GM23338 (cell line): ENCODE measurements at regions not wholly inside any gene's neighbourhood (a gene's known extent, or its start where the extent isn't known, plus 50 kb on each side); places are given as distances from the start of the nearest gene placed in this dataset.

Experiments used
- ATAC-seq: fragments of 200-7000 bp; cut with Tn5 transposase; 3 replicates; pipeline ENCODE4 v1.9.1; 2020
- DNase-seq: peaks from one replicate; pipeline ENCODE4 v3.0.0-alpha.2; 2015; ENCODE audit warnings: low spot score
- H2AFZ ChIP-seq: fragments of 200-600 bp; sonication (generic); 2 replicates; pipeline ENCODE4 v1.8.0; 2016; ENCODE audit warnings: antibody characterized with exemption, mild to moderate bottlenecking, moderate library complexity
- H3F3A ChIP-seq: fragments of 200-600 bp; sonication (generic); replicated peaks from 2 replicates; pipeline ENCODE4 v1.8.0; 2017; ENCODE audit warnings: antibody characterized with exemption, mixed run types, low read depth
- H3K27ac ChIP-seq: fragments of 200-600 bp; sonication (generic); 2 replicates; pipeline ENCODE4 v1.6.1; 2016; ENCODE audit warnings: low read depth
- H3K27me3 ChIP-seq: fragments of 200-600 bp; sonication (generic); 2 replicates; pipeline ENCODE4 v1.8.0; 2016; ENCODE audit warnings: mild to moderate bottlenecking, mixed run types, moderate library complexity; ENCODE audit not compliant: insufficient read depth
- H3K36me3 ChIP-seq: fragments of 200-600 bp; sonication (generic); 2 replicates; pipeline ENCODE4 v1.8.0; 2016; ENCODE audit warnings: mild to moderate bottlenecking; ENCODE audit not compliant: insufficient read depth
- H3K4me1 ChIP-seq: fragments of 200-600 bp; sonication (generic); 2 replicates; pipeline ENCODE4 v1.8.0; 2016; ENCODE audit warnings: mild to moderate bottlenecking, moderate library complexity; ENCODE audit not compliant: insufficient read depth
- H3K4me2 ChIP-seq: fragments of 200-600 bp; sonication (generic); 2 replicates; pipeline ENCODE4 v1.7.1; 2017; ENCODE audit warnings: mixed run types
- H3K4me3 ChIP-seq: fragments of 200-600 bp; sonication (generic); 2 replicates; pipeline ENCODE4 v1.6.1; 2016; ENCODE audit warnings: mixed run types
- H3K79me2 ChIP-seq: fragments of 200-600 bp; sonication (generic); replicated peaks from 2 replicates; pipeline ENCODE4 v1.8.0; 2017; ENCODE audit warnings: mild to moderate bottlenecking; ENCODE audit not compliant: insufficient read depth
- H3K9me2 ChIP-seq: fragments of 200-600 bp; sonication (generic); 2 replicates; pipeline ENCODE4 v1.8.0; 2017; ENCODE audit not compliant: insufficient read depth
- H4K20me1 ChIP-seq: fragments of 200-600 bp; sonication (generic); replicated peaks from 2 replicates; pipeline ENCODE4 v1.8.0; 2017; ENCODE audit warnings: mild to moderate bottlenecking; ENCODE audit not compliant: insufficient read depth
- H3K27ac Mint-ChIP-seq: 2 replicates; pipeline ENCODE4 v1.8.0; 2020; ENCODE audit warnings: inconsistent platforms, mild to moderate bottlenecking, moderate library complexity, mixed read lengths
- H3K27me3 Mint-ChIP-seq: 3 replicates; pipeline ENCODE4 v1.8.0; 2022; ENCODE audit warnings: low read depth, mild to moderate bottlenecking, moderate library complexity, mixed read lengths, inconsistent platforms; ENCODE audit not compliant: insufficient read depth, poor library complexity
- H3K36me3 Mint-ChIP-seq: 3 replicates; pipeline ENCODE4 v1.8.0; 2021; ENCODE audit warnings: low read depth, mild to moderate bottlenecking, inconsistent platforms, moderate library complexity, mixed read lengths
- H3K4me1 Mint-ChIP-seq: 3 replicates; pipeline ENCODE4 v1.8.0; 2020; ENCODE audit warnings: mild to moderate bottlenecking, inconsistent platforms, mixed read lengths
- H3K4me3 Mint-ChIP-seq: 3 replicates; pipeline ENCODE4 v1.8.0; 2021; ENCODE audit warnings: moderate library complexity, mild to moderate bottlenecking, inconsistent platforms, mixed read lengths
- H3K9me3 Mint-ChIP-seq: 3 replicates; pipeline ENCODE4 v1.8.0; 2020; ENCODE audit warnings: moderate library complexity, mild to moderate bottlenecking, inconsistent platforms, mixed read lengths
- CREB1 ChIP-seq: fragments of 250-450 bp; sonication (Bioruptor Pico); IDR thresholded peaks from 2 replicates; pipeline ENCODE4 v1.5.0; 2020; ENCODE audit warnings: low read depth, mild to moderate bottlenecking, moderate library complexity
- EZH2 ChIP-seq: fragments of 200-600 bp; sonication (generic); IDR thresholded peaks from one replicate; pipeline ENCODE4 v1.8.0; 2017; ENCODE audit warnings: antibody characterized with exemption, mild to moderate bottlenecking, low read depth; ENCODE audit not compliant: unreplicated experiment
- EZH2phosphoT487 ChIP-seq: fragments of 200-600 bp; sonication (generic); IDR thresholded peaks from one replicate; pipeline ENCODE4 v1.8.1; 2018; ENCODE audit warnings: antibody characterized with exemption; ENCODE audit not compliant: unreplicated experiment
- NANOG ChIP-seq: IDR thresholded peaks from 2 replicates; pipeline ENCODE4 v1.6.1; 2016; ENCODE audit warnings: antibody characterized with exemption, borderline replicate concordance
- POLR2AphosphoS5 ChIP-seq: IDR thresholded peaks from 2 replicates; pipeline ENCODE4 v1.6.1; 2016; ENCODE audit warnings: antibody characterized with exemption, low read depth
- REST ChIP-seq: IDR thresholded peaks from one replicate; pipeline ENCODE4 v1.6.1; 2018; ENCODE audit warnings: antibody characterized with exemption; ENCODE audit not compliant: unreplicated experiment
- STAT1 ChIP-seq: IDR thresholded peaks from one replicate; pipeline ENCODE4 v1.6.1; 2016; ENCODE audit warnings: antibody characterized with exemption; ENCODE audit not compliant: unreplicated experiment
- ZNF114 ChIP-seq: fragments of 250-450 bp; sonication (Bioruptor Pico); IDR thresholded peaks from 2 replicates; pipeline ENCODE4 v1.5.0; 2020; ENCODE audit warnings: mild to moderate bottlenecking, moderate library complexity
- ZNF331 ChIP-seq: fragments of 250-450 bp; sonication (Bioruptor Pico); IDR thresholded peaks from 2 replicates; pipeline ENCODE4 v1.5.0; 2020; ENCODE audit warnings: low read depth, mild to moderate bottlenecking, moderate library complexity
- TF ChIP-seq, protein P1 (sequence below): fragments of 250-450 bp; sonication (Bioruptor Pico); IDR thresholded peaks from 2 replicates; pipeline ENCODE4 v1.5.0; 2020; ENCODE audit warnings: mild to moderate bottlenecking, moderate library complexity
- TF ChIP-seq, protein P2 (sequence below), 2 experiments: fragments of 200-600 bp in 1 of 2; sonication (generic) in 1 of 2; conservative IDR thresholded peaks; 2 replicates each; pipeline versions ENCODE4 v1.5.1 to v1.6.1; 2016 to 2017; ENCODE audit warnings: antibody characterized with exemption in 2 of 2, low read depth in 2 of 2, mild to moderate bottlenecking in 2 of 2, moderate library complexity in 1 of 2

DNA sequence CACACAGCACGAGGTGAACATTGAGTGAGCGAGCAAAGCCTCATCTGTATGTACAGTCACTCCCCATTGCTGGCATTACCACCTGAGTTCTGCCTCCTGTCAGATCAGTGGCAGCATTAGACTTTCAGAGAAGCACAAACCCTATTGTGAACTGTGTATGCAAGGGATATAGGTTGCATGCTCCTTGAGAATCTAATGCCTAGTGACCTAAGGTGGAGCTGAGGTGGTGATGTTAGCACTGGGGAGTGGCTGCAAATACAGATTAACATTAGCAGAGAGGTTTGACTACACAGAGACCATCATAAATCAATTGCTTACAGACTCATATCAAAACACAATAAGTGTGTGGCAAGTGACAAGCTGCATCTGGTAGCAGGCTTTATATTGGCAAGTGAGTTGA is 262.5 kb upstream of the ANO5 start:
- H4K20me1 ChIP-seq = no peaks in the 10 kb centered on the region; the same call in 1 of the 2 replicates
- no peaks in the 10 kb centered on the region for H3K36me3 Mint-ChIP-seq
- no peaks in the 10 kb centered on the region for H3K9me3 Mint-ChIP-seq
- H3K4me3 ChIP-seq = no peak overlapping the region
- DNase-seq = no peak
- H3K4me3 Mint-ChIP-seq = no peak overlapping the region
- no peak for TF ChIP-seq REST
- no peak for TF ChIP-seq STAT1
- TF ChIP-seq, protein P1, sequence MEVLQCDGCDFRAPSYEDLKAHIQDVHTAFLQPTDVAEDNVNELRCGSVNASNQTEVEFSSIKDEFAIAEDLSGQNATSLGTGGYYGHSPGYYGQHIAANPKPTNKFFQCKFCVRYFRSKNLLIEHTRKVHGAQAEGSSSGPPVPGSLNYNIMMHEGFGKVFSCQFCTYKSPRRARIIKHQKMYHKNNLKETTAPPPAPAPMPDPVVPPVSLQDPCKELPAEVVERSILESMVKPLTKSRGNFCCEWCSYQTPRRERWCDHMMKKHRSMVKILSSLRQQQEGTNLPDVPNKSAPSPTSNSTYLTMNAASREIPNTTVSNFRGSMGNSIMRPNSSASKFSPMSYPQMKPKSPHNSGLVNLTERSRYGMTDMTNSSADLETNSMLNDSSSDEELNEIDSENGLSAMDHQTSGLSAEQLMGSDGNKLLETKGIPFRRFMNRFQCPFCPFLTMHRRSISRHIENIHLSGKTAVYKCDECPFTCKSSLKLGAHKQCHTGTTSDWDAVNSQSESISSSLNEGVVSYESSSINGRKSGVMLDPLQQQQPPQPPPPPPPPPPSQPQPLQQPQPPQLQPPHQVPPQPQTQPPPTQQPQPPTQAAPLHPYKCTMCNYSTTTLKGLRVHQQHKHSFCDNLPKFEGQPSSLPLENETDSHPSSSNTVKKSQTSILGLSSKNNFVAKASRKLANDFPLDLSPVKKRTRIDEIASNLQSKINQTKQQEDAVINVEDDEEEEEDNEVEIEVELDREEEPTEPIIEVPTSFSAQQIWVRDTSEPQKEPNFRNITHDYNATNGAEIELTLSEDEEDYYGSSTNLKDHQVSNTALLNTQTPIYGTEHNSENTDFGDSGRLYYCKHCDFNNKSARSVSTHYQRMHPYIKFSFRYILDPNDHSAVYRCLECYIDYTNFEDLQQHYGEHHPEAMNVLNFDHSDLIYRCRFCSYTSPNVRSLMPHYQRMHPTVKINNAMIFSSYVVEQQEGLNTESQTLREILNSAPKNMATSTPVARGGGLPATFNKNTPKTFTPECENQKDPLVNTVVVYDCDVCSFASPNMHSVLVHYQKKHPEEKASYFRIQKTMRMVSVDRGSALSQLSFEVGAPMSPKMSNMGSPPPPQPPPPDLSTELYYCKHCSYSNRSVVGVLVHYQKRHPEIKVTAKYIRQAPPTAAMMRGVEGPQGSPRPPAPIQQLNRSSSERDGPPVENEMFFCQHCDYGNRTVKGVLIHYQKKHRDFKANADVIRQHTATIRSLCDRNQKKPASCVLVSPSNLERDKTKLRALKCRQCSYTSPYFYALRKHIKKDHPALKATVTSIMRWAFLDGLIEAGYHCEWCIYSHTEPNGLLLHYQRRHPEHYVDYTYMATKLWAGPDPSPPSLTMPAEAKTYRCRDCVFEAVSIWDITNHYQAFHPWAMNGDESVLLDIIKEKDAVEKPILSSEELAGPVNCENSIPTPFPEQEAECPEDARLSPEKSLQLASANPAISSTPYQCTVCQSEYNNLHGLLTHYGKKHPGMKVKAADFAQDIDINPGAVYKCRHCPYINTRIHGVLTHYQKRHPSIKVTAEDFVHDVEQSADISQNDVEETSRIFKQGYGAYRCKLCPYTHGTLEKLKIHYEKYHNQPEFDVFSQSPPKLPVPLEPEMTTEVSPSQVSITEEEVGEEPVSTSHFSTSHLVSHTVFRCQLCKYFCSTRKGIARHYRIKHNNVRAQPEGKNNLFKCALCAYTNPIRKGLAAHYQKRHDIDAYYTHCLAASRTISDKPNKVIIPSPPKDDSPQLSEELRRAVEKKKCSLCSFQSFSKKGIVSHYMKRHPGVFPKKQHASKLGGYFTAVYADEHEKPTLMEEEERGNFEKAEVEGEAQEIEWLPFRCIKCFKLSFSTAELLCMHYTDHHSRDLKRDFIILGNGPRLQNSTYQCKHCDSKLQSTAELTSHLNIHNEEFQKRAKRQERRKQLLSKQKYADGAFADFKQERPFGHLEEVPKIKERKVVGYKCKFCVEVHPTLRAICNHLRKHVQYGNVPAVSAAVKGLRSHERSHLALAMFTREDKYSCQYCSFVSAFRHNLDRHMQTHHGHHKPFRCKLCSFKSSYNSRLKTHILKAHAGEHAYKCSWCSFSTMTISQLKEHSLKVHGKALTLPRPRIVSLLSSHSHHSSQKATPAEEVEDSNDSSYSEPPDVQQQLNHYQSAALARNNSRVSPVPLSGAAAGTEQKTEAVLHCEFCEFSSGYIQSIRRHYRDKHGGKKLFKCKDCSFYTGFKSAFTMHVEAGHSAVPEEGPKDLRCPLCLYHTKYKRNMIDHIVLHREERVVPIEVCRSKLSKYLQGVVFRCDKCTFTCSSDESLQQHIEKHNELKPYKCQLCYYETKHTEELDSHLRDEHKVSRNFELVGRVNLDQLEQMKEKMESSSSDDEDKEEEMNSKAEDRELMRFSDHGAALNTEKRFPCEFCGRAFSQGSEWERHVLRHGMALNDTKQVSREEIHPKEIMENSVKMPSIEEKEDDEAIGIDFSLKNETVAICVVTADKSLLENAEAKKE (CRISPR knock-in tag) = no peak
- TF ChIP-seq ZNF331 = no peak
- TF ChIP-seq, protein P2, sequence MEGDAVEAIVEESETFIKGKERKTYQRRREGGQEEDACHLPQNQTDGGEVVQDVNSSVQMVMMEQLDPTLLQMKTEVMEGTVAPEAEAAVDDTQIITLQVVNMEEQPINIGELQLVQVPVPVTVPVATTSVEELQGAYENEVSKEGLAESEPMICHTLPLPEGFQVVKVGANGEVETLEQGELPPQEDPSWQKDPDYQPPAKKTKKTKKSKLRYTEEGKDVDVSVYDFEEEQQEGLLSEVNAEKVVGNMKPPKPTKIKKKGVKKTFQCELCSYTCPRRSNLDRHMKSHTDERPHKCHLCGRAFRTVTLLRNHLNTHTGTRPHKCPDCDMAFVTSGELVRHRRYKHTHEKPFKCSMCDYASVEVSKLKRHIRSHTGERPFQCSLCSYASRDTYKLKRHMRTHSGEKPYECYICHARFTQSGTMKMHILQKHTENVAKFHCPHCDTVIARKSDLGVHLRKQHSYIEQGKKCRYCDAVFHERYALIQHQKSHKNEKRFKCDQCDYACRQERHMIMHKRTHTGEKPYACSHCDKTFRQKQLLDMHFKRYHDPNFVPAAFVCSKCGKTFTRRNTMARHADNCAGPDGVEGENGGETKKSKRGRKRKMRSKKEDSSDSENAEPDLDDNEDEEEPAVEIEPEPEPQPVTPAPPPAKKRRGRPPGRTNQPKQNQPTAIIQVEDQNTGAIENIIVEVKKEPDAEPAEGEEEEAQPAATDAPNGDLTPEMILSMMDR (conservative IDR thresholded peaks at IDR 0.05; ENCODE audit: low read depth in 2 of 2) = no peak
- TF ChIP-seq NANOG = no peak
- TF ChIP-seq EZH2phosphoT487 = no peak
- no peak for TF ChIP-seq ZNF114 (CRISPR knock-in tag)
- no peak for TF ChIP-seq CREB1 (CRISPR knock-in tag)
- no peak for TF ChIP-seq POLR2AphosphoS5
- no peak for TF ChIP-seq EZH2
- H3K27ac ChIP-seq = no peak overlapping the region
- H3K27me3 Mint-ChIP-seq = no peaks in the 10 kb centered on the region
- ATAC-seq = no peak
- no peak overlapping the region for H3K4me2 ChIP-seq
- H3K79me2 ChIP-seq = no peaks in the 10 kb centered on the region
- no peaks in the 10 kb centered on the region for H3K27me3 ChIP-seq
- no peaks in the 10 kb centered on the region for H3K9me2 ChIP-seq
- H3K27ac Mint-ChIP-seq = no peak overlapping the region
- H3K4me1 Mint-ChIP-seq = no peaks in the 10 kb centered on the region
- no peaks in the 10 kb centered on the region for H3K36me3 ChIP-seq
- H2AFZ ChIP-seq = no peak overlapping the region
- no peaks in the 10 kb centered on the region for H3K4me1 ChIP-seq
- no peaks in the 10 kb centered on the region for H3F3A ChIP-seq
